Prostate gland (tissue), 2 donors: ENCODE measurements at regions not wholly inside any gene's neighbourhood (a gene's known extent, or its start where the extent isn't known, plus 50 kb on each side); places are given as distances from the start of the nearest gene placed in this dataset.

Experiments used
- POLR2A ChIP-seq: fragments of 450-650 bp; IDR thresholded peaks from one replicate; pipeline ENCODE4 v1.6.1; 2016; ENCODE audit warnings: antibody characterized with exemption, mild to moderate bottlenecking
- POLR2AphosphoS5 ChIP-seq: sonication (generic); formaldehyde crosslinking; IDR thresholded peaks from one replicate; pipeline ENCODE4 v1.6.1; 2017; ENCODE audit warnings: antibody characterized with exemption
- TF ChIP-seq, protein P1 (sequence below), 4 experiments: fragments of 200-600 bp in 2 of 4; fragments of 450-650 bp in 2 of 4; sonication (generic) in 2 of 4; IDR thresholded peaks; 1 replicate in 3 of 4; 2 replicates in 1 of 4; pipeline ENCODE4 v1.5.1; 2016 to 2019; ENCODE audit warnings: antibody characterized with exemption in 4 of 4, mild to moderate bottlenecking in 2 of 4, moderate library complexity in 2 of 4

GRCh38 chr6:11934638-11935037 is 77.5 kb upstream of the HIVEP1 start:
- TF ChIP-seq, protein P1, sequence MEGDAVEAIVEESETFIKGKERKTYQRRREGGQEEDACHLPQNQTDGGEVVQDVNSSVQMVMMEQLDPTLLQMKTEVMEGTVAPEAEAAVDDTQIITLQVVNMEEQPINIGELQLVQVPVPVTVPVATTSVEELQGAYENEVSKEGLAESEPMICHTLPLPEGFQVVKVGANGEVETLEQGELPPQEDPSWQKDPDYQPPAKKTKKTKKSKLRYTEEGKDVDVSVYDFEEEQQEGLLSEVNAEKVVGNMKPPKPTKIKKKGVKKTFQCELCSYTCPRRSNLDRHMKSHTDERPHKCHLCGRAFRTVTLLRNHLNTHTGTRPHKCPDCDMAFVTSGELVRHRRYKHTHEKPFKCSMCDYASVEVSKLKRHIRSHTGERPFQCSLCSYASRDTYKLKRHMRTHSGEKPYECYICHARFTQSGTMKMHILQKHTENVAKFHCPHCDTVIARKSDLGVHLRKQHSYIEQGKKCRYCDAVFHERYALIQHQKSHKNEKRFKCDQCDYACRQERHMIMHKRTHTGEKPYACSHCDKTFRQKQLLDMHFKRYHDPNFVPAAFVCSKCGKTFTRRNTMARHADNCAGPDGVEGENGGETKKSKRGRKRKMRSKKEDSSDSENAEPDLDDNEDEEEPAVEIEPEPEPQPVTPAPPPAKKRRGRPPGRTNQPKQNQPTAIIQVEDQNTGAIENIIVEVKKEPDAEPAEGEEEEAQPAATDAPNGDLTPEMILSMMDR (IDR thresholded peaks at IDR 0.05), result no peak
- TF ChIP-seq POLR2AphosphoS5 (peak; percentile 51), POLR2A (no peak)
